Inflammatory macrophage treated with lipopolysaccharide for 4 hours (primary cell): ENCODE measurements at regions not wholly inside any gene's neighbourhood (a gene's known extent, or its start where the extent isn't known, plus 50 kb on each side); places are given as distances from the start of the nearest gene placed in this dataset.
"Not testable (repeated sequence)": the region's sequence is repeated elsewhere in the genome, so short reads cannot be mapped to it uniquely, and the experiment has no call there.

Source experiments
- DNase-seq: peaks from one replicate; pipeline ENCODE4 v3.0.0-alpha.2; 2020

DNA sequence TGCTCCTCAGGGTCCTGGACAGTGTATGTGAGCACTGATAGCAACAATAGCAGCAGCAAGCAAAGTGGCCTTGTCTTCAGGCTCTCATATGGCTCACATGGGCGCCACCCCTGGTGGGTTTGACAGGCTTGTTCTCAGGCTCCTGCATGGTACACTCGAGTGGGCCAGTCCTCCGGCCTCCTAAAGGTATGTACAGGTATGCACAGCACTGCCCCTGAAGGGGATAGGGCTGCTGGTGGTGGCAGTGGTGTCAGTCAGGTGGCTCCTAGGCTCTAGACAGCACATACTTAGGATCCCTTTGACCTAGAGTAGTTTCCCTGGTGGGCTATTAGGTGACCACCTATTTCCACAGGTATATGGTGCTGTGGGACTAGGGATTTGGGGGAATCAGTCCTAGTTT, 79.8 kb downstream of the LGALS9B start:
- DNase-seq: not testable (repeated sequence)

DNA sequence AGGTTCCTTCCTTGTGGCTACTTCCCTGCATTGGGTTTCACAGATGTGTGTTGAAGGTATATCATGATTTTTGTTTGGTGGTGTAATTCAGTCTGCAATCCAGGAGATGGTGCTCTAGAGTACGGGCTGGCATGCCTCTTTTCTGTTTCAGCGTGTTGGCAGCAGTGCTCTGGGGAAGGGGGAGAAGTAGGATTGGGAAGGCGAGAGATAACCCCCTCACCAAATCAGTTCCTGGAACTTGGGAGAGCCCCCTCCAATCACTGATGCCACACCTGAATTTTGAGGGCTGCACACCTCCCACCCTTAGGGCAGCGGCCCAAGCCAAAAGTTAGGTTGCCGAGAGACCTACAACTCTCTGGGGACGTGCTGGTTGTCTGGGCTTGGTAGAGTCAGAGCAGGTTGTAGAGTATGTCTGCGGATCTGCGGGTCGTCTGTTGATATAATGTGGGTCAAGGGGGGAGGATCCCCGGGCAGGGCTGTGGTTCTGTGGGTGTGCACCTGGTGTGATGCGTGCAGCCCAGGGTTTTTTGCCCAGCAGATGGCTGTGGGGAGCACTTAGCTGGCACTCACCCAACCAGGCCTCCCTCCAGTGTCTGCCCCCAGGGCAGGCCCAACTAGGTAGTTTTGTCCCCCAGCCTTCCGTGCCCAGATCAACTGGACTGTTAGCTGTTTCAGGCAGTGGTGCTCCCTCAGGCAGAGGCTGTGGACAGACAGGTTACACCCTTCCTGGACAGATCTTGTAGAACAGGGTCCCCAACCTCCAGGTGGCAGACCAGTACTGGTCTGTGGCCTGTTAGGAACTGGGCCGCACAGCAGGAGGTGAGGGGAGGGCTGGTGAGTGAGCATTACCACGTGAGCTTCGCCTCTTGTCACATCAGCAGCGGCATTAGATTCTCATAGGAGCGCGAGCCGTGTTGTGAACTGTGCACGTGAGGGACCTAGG, 85.7 kb downstream of the LGALS9B start:
- DNase-seq: peak; percentile 32

DNA sequence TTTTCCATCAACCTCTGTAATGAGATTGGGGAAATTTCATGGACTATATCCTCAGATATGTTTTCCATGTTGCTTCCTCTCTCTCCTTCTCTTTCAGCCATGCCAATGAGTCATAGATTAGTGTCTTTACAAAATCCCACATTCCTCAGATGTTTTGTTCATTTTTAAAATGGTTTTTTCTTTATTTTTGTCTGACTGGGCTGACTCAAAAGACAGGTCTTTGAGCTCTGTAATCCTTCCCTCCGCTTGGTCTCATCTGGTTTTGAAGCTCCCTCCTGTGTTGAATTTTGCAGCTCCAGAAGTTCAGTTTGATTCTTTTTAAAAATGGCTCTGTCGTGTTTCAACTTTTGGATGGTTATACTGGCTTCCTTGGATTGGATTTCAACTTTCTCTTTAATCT, 86.7 kb downstream of the LGALS9B start:
- DNase-seq: not testable (repeated sequence)

DNA sequence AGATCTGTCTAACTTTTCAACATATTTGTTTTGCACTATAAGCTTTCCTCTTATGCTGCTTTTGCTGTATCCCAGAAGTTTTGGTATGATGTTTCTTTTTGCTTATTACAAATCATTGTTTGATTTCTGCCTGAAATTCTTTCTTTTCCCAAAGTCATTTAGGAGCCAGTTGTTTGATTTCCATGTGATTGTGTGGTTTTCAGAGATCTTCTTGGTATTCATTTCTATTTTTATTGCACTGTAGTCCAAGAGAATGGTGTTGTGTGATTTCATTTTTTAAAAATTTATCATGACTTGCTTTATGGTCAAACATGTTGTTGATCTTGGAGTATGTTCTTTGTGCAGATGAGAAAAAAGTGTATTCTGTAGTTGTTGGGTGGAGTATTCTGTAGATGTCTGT, 88.1 kb downstream of the LGALS9B start:
- DNase-seq: not testable (repeated sequence)

DNA sequence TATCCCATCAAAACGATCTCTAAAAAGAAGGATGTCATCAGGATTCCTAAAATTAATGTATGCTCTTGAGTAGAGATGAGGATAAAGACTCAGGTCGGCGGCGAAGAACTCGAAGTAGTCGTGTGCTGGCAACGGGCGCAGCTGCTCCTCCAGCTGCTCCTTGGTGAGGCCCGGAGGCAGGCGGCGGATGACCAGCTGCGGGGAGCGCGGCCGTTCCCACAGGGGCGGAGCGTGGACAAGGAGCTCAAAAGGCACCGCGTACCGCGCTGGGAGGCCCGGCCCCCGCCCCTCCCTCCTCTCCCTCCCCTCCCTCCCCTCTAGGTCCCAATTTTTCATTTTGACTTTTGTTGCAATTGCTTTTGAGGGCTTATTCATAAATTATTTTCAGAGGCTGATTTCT, 90.7 kb downstream of the LGALS9B start:
- not testable (repeated sequence) for DNase-seq

DNA sequence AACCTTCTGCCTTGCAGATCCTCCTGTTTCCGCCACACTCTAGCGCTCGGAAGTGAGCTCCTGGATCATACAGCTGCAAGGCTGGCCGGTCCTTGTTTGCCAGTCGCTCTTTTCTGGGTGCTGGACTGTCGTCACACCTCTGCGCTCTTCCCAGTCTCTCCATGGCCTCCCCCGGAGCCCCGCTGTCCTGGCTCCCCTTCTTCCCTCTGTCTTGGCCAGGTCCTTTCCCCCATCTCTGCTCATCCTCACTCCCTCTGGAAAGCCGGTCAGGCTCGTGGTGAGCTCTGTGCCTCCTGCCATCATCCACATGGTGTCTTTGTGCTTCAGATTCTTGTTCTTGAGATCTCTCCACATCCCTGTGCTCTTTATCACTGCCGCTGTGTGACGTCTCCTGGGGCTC, 91.6 kb downstream of the LGALS9B start:
- DNase-seq: not testable (repeated sequence)
